NCI-H187 treated with DMSO at 0.1 percent for 48 hours (cell line): ENCODE measurements at regions not wholly inside any gene's neighbourhood (a gene's known extent, or its start where the extent isn't known, plus 50 kb on each side); places are given as distances from the start of the nearest gene placed in this dataset.
"Not testable (repeated sequence)": the region's sequence is repeated elsewhere in the genome, so short reads cannot be mapped to it uniquely, and the experiment has no call there.

Experiments
- DNase-seq: peaks from one replicate; lab custom pipeline; 2025; lab: John Stamatoyannopoulos, UW

DNA sequence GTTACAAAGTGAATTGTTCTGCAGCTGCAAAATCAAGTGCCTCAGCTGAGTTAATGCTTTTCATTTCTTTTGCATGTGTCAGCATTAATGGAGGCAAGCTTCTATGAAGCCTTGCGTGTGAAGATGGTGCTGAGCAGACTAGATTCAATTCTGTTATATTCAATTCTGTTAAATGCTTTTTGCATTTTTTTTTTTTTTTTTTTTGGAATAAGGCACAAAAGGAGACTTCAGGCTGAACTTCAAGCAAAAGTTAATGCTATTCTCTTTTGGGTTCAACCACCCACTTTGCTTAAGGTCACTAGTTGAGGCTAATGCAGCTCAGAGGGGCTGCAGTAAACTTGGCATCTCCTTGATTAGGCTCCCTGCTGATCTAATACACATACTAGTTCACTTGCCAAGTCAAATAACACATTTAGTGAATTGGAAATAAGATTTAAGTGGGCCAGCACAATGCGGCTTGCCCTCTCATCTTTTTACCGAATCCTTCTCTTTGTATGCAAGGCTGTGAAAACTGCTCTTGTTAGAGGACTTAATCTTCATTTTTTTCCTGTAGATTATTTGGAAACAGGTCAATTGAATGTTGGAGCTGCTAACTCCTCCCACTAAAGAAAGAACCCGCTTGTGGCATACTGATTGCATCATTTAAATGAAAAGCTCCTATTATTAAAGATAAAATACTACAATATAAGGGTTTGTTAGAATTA, 1020.2 kb downstream of the NR2F1-AS1 start:
- no peak for DNase-seq

DNA sequence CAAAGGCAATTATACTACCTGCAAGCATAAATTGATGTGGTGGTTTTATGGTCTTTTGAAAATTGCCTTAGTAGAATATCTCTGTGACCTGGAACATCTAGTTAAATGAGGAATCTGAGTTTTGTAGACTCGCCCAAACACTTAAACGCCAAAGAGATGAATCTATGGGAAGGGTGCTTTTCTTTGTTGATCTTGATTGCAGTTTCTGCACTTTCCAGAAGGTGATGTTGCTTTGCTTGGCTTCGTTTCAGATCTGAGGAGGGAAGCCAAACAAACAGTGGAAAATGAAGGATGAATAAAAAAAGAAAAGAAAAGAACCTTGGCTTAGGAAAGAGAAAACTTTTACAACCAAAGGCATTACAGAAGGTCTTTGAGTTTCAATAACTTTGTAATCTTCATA, 1021.2 kb downstream of the NR2F1-AS1 start:
- DNase-seq = no peak

DNA sequence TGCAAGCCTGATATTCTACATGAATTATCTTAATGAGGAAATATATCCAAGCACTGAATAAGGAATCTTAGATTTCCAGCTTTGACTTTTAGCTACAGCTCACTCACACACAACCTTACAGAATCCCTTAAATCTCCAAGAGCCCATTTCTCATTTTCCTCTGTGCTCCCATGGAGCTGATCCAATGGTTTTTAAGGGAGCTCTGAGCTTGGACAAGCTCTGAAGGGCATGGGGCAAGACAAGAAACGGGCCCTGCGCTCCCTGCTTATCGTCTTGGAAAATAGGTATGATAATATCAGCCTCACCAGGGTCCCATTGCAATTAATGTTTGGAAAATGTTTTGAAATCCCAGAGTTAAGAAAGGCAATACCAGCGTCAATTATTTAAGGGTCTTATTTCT, 1021.7 kb downstream of the NR2F1-AS1 start:
- DNase-seq = no peak

DNA sequence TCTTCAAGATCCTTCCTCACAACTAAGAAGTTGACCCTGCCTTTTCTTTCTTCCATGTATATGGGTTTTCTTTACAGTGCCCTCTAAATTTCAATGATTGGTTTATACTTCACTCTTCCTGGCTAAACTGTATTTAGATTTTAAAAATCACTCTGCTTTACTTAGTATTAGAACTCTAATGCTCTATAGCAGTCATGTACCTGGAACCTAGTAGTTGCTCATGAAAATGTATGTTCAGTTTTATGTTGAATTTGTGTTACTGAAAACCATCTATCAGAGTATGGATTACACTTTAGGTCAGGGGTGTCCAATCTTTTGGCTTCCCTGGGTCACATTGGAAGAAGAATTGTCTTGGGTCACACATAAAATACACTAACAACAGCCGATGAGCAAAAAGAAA, 1024.3 kb downstream of the NR2F1-AS1 start:
- DNase-seq = no peak

DNA sequence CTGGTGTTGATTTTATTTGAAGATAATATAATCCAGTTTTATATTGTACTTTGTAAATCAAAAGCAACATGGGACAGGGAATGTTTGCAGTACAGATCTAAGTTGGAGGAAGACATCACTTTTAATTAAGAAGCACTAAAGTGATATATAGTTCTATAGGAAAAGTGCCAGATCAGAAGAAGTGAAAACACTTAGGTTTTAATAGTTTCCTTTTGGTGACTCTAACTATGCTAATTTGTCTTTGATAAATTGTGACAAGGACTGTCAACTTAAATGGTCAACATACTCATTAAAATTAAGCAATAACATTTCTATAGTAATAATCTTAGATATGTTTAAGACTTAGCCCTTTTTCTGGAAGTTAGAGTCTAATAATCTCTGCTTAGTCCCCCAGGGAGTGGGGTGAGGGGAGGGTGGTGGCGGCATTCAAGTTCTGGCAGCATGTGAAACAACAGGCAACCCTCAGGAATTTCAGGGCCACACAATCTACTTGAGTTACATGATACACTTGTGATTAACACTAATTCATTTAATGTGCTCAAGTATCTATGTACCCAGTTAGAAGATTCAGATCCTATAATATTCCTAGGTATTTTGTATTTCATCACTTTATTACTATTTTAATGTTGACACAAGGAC, 1026.5 kb downstream of the NR2F1-AS1 start:
- no peak for DNase-seq

DNA sequence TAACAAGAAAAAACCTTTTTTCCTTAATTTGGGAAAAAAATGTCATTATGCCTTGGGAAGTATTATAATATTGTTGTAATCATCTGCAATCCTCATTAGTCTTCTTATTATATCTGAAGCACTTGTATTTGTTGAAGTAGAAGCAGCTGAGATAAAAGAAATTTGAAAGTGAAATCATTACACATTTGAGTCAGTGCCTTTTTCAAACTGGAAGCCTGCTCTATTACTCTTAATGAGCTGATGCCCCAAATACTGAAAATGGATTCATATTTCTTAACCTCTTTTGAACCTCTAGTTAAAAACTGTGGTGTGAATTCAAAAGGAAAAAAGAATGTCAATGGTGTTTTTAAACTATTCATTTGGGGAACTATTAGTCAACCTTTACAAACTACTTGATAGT, 1027.7 kb downstream of the NR2F1-AS1 start:
- no peak for DNase-seq

DNA sequence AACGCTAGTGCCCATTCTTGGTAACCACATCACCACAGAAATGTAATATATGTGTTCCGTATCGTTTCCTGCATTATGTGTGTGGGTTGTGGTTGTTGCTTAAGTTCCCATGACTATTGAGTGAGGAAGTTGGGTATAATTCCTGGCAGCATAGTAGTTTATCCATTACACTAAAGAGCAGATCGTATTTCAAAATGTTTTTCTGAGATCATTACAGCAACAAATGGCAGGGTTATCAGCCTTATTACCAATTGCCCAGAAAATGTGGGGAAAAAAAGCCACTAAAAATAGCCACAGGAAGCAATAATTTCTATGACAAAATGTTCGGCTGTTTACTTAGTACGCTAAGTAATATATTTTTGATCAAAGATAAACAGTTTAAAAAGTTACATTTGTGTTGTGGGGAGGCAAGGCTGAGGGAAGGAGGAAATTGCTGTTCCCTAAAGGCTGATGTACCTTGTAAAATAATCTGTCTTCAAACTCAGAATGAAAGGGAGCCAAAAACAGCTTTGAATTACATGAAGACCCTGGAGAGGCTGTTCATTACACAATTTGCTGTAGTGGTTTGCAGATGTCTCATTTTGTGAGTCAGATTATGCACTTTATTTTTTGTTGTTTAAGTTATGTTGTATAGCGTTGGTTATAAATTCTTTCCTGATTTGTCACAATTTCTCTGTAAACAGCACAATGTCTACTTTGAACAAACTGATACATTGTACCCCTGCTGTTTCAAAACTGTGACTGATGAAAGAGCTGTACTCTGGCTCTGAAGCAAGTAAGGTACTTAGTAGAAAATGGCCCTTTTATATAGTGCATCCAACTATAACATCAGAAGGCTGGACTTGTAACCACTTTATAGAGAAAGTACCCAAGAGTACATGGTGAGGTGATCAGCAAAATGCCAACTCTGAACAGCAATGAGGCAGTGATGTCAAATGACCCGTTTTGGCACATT, 1028.5 kb downstream of the NR2F1-AS1 start:
- no peak for DNase-seq

DNA sequence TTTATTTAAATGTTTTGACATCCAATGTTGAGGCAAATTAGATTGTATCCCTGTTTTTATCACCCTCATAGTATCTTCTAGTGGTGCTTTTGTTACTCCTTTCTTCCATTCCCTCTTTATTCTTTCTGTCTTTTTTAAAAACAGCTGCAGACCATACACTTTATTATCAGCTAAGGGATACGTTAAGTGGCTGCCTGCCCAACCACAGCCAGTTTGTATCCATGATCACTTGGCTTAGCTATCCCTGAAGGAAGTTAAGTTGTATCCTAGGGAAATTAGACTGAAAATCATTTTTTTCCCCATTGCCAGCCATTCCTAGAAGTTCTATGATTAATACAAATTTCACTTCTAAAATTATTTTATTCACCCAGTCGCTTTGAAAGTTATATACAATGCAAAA, 1032.7 kb downstream of the NR2F1-AS1 start:
- DNase-seq = no peak

DNA sequence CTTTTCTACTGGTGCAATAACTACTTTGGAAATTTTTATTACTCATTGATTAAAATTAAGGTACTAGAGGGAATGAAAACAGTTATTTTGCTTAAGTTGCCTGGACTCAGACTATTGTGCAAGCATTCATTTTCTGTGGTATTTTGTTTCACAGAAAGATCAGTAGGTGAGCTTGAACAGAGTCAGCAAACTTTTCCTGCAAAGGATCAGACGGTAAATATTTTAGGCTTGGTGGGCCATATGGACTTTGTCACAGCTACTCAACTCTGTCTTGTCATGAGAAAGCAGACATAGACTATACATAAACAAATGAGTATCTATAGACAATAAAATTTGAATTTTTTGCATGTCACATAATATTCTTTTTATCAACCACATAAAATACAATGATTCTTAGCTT, 1036.4 kb downstream of the NR2F1-AS1 start:
- DNase-seq = no peak

DNA sequence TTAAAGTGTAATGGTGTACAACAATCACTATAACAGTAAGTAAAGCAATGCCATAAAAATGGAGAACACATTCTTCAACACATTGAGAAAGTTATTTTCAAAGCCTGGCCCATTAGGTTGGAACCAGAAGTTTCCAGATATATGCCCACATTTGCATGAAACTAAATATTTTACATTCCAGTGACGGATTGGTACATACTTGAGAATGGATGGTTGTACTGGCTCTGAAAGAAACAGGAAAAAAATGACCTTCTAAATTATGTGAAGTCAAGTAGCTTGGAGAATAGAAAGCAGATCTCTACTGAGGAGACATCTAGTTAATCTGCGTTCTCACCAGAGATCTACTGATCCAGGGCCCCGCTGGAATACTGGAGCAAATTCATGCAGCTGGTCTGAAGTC, 1037.0 kb downstream of the NR2F1-AS1 start:
- no peak for DNase-seq

DNA sequence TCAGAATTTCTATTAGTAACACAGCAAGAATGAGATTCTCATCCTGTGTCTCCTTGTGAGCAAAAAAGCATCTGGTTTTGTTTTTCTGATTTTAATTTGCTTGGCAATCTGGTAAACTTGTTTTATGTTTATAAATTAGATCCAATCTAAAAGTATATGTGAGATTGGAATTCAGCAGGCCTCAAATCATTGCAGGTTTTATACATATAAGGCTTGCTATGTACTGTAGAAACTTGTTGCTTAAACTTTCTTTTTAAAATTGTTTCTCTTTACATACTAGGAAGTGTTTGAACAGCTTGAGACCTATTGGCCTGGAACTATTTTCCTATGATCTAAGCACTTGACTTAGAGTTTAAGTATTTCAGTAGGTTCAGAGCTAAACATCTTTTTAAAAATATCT, 1037.8 kb downstream of the NR2F1-AS1 start:
- DNase-seq = no peak

DNA sequence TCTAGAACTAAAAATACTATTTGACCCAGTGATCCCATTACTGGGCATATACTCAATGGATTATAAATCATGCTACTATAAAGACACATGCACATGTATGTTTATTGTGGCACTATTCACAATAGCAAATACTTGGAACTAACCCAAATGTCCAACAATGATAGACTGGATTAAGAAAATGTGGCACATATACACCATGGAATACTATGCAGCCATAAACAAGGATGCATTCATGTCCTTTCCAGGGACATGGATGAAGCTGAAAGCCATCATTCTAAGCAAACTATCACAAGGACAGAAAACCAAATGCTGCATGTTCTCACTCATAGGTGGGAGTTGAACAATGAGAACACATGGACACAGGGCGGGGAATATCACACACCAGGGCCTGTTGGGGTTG, 1039.0 kb downstream of the NR2F1-AS1 start:
- not testable (repeated sequence) for DNase-seq

DNA sequence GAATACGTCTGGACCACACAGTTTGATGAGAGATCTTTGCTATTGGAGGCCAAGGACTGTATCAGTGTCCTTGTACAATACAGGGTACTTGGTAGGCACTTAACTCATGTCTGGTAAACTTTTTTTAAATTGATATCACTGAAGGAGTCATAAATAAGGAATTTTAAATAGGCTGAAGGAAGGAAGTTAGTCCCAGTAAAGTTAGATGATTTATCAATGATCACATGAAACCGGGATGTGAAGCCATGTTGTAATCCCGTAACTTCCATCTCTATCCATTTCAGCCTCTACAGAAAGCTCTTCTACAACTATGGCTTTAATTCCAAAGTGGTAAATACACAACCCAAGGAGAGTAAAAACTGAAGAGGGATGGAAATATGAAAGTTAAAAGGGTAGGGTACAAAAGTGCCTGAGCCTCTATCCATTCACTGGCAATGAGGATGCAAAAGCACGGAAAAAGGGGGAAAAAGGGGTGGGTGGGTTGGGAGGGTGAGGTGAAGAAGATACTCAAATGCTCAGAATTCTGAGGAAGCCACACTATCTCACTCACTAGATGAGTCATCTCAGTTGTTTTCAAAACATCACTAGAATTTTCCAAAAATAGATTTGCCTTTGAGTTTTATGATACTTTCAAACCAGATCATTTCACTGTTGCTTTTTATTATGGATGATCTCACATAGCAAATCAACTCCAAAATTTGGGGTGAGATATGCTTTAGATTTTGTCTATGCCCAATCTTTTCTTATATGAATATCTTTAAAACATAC, 1053.5 kb downstream of the NR2F1-AS1 start:
- no peak for DNase-seq

DNA sequence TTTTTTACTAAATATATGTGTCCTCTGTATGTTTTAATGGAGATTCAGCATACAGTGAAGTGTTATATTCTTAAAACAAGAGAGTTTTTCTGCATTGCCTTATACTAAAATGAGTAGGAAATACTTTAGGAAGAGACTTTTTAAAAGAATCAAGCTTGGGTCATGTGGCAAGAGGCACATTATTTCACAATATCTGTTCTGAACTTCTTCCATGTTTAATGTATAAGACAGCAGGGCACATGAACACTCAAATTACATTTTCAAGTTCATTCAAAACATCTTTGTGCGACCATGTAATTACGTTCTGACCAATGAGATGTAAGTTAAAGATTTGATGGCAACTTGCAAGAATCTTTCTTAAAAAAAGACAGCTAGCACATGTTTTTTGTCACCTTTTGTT, 1055.9 kb downstream of the NR2F1-AS1 start:
- no peak for DNase-seq

DNA sequence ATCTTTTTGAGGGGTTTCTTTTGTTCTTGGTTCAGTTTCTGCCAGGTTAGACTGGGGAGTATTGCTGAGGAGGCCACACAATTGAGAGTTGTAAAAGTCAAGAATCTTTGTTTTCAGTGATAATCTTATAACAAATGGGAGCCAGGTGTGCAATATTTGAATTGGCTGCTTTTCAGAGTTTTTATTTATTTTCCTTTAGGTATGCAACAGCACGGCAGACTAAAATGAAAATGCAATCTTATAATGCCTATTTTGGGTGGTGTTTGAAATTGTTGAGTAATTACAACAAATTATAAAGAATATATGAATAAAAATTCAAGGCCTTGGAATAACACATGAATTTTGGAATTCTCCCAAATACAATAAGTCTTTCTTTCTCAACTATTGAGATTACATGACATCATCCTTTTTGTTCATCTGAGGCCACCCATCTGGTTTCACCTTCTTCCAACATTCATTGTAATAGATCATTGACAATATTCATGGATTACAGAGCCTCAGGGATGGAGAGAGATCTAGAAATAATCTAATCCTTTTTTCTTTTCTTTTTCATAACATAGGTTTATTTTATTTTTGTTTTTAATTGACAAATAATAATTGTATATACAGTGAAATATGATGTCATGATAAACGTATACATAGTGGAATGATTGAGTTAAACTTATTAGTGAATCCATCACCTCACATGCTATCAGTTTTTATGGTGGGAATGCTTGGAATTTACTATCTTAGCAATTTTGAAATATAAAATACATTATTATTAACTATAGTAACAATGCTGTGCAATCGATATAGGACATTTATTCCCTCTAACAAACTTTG, 1061.0 kb downstream of the NR2F1-AS1 start:
- DNase-seq = no peak

DNA sequence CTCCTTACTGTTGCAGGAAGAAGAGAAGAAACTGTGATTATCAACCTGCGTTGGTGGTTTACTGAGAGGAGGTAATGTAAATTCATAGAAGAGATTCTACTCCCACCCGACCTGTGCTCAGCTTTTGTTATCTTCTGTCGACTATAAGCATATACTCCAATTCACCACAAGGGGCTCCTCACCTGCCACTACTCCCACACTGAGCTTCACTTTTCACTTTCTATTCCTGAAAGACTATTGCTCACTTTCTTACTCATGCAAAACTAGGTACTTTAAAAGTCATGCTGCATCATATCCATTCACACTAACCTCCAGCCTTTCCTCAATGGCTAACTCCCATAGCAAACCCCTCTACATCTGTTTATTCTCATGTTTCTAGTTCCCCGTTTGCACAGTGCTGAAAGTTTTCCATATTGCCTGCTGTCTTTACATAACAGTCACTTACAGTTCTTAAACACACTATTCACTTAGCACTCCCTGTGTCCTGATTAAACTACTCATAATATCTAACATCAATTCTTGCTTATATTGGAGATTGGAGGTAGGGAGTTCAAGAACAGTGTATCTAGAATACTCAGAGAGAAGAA, 1062.6 kb downstream of the NR2F1-AS1 start:
- peak; percentile 2 for DNase-seq

DNA sequence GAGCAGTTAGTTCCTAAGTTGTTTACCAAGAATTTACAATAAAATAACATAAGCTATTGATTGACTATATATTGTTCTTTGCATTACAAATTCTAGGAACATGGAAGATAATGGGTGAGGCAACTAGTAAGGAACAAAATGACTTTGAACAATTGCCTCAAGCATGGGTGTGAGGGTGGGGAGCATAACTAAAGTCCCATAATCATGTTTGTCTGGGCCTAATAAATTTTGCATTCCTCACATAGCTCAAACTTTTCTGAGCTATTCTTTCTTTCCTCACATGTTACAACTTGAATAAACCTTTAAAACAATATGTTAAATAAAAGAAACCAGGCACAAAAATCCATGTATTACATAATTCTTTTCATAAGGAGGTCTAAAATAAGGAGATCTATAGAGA, 1066.1 kb downstream of the NR2F1-AS1 start:
- DNase-seq = no peak

DNA sequence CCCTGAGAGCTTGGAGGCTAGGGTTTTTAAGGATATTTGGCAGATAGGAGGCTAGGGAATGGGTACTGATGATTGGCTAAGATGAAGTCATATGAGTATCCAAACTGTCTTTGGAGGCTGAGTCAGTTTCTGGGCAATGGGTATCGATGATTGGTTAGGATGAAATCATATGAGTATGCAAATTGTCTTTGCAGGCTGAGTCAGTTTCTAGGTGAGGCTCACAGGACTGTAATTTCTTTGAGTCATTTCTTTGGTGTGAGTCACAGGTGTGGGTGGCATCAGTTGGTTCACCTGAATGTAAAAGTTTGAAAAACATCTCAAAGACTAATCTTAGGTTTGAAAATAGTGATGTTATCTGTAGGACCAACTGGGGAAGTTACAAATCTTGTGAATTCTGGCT, 1068.0 kb downstream of the NR2F1-AS1 start:
- no peak for DNase-seq

DNA sequence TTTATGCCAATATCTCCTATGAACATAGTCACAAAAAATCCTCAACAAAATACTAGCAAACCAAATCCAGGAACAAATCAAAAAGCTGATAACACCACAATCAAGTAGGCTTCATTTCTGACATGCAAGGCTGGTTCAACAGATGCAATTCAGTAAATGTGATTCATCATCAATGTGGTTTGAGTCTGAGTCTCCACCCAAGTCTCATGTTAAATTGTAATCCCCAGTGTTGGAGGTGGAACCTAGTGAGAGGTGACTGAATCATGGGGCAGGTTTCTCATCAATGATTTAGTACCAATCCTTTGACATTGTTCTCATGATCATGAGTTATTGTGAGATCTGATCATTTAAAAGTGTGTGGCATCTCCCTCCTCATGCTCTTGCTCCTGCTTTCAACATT, 1072.7 kb downstream of the NR2F1-AS1 start:
- no peak for DNase-seq

DNA sequence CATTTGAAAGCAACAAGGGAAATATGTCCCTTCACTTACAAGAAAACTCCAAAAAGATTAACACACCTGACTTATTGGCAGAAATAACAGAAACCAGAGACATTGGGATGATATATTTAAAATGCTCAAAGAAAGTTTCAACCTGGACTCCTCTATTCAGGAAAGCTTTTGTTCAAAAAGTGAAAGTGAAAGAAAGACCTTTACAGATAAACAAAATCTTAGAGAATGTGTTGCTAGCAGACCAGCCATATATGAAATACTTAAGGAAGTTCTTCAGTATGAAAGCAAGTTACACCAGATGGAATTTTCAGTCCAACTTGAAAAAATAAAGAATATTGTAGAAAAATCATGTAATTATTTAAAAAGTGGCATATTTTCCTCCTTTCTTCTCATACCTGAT, 1075.1 kb downstream of the NR2F1-AS1 start:
- no peak for DNase-seq

DNA sequence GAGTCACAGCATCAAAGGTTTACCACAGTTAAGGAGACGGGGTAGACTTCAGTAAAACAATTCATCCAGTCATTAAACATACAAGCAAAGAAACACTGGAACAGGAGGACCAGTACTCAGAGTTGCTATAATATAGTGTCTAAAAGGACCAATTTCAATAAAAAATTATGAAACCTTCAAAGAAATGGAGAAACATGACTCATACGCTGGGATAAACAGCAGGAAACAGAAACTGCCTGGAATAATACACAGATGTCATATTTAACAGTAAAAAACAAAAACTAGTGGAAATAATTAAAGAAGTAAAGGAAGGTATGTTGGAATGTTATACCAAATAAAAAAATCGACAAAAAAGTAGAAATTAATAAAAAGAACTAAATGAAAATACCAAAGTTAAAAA, 1075.9 kb downstream of the NR2F1-AS1 start:
- no peak for DNase-seq
